Endothelial cell of umbilical vein (primary cell): ENCODE measurements at regions not wholly inside any gene's neighbourhood (a gene's known extent, or its start where the extent isn't known, plus 50 kb on each side); places are given as distances from the start of the nearest gene placed in this dataset.

ENCODE experiments used
- BruUV-seq: library from RNA; stranded (reverse); fragments of 400-500 nt; replicated peaks from 2 replicates; lab custom pipeline; 2021; lab: Mats Ljungman, UMichigan
- CTCF ChIA-PET: fragments of 300-600, 350-600 bp; sonication (Branson Sonifier 250); formaldehyde crosslinking; loops from one replicate; lab custom pipeline; 2021; ENCODE audit warnings: antibody characterized with exemption, inconsistent platforms; lab: Charles Lee
- POLR2A ChIA-PET: fragments of 300-600, 350-600 bp; sonication (Branson Sonifier 250); formaldehyde crosslinking; loops from one replicate; lab custom pipeline; 2021; ENCODE audit warnings: antibody characterized with exemption, inconsistent platforms; lab: Charles Lee
- DNase-seq: peaks from one replicate; pipeline ENCODE4 v3.0.0-alpha.2; 2011; ENCODE audit warnings: low read depth, low spot score
- FAIRE-seq: peaks from 2 replicates; lab custom pipeline; 2011; peaks lifted over from hg19 to GRCh38; lab: Jason Lieb, UNC
- H2AFZ ChIP-seq: 2 replicates; pipeline ENCODE4 v1.6.0; 2012; ENCODE audit warnings: low read depth, low read length, control low read depth, inconsistent platforms
- H3K27ac ChIP-seq: 2 replicates; pipeline ENCODE4 v1.5.1; 2011; ENCODE audit warnings: low read depth, mild to moderate bottlenecking, control low read depth, low read length, moderate library complexity; ENCODE audit not compliant: insufficient read depth
- H3K27me3 ChIP-seq, 2 experiments: 2 replicates each; pipeline versions ENCODE4 v1.6.0 to v1.6.1; 2011; ENCODE audit warnings: low read length in 2 of 2, mixed read lengths in 1 of 2; ENCODE audit not compliant: control insufficient read depth in 2 of 2, insufficient read depth in 2 of 2
- H3K36me3 ChIP-seq, 2 experiments: 2 replicates in 1 of 2; 3 replicates in 1 of 2; pipeline ENCODE4 v1.5.1; 2011; ENCODE audit warnings: low read length in 2 of 2, mild to moderate bottlenecking in 1 of 2, moderate library complexity in 1 of 2; ENCODE audit not compliant: control insufficient read depth in 2 of 2, insufficient read depth in 2 of 2; ENCODE audit errors: extremely low read depth in 1 of 2
- H3K4me1 ChIP-seq: 3 replicates; pipeline ENCODE4 v1.5.1; 2011; ENCODE audit warnings: mild to moderate bottlenecking, low read length; ENCODE audit not compliant: control insufficient read depth, insufficient read depth; ENCODE audit errors: extremely low read depth
- H3K4me2 ChIP-seq: 2 replicates; pipeline ENCODE4 v1.6.1; 2011; ENCODE audit warnings: low read length, control low read depth, mixed read lengths; ENCODE audit not compliant: insufficient read depth
- H3K4me3 ChIP-seq, 3 experiments: fragments of 200-600 bp in 1 of 3; sonication (generic), shearing (Covaris generic) in 1 of 3; replicated peaks in 1 of 3; 2 replicates each; pipeline ENCODE4 v1.5.1; 2011 to 2016; ENCODE audit warnings: control low read depth in 3 of 3, low read length in 3 of 3, mild to moderate bottlenecking in 2 of 3, inconsistent platforms in 1 of 3, low read depth in 1 of 3, moderate library complexity in 1 of 3; ENCODE audit not compliant: insufficient read depth in 1 of 3
- H3K79me2 ChIP-seq: 2 replicates; pipeline ENCODE4 v1.6.0; 2012; ENCODE audit warnings: low read length, inconsistent platforms; ENCODE audit not compliant: control insufficient read depth, insufficient read depth
- H3K9ac ChIP-seq: replicated peaks from 2 replicates; pipeline ENCODE3; 2011; ENCODE audit warnings: low read length, control low read depth; ENCODE audit not compliant: insufficient read depth; ENCODE audit errors: extremely low read depth
- H3K9me1 ChIP-seq: replicated peaks from 3 replicates; pipeline ENCODE4 v1.6.0; 2011; ENCODE audit warnings: mild to moderate bottlenecking, low read length; ENCODE audit not compliant: control insufficient read depth, insufficient read depth; ENCODE audit errors: extremely low read depth
- H3K9me3 ChIP-seq: replicated peaks from 2 replicates; pipeline ENCODE4 v1.5.1; 2012; ENCODE audit warnings: low read length, inconsistent platforms; ENCODE audit not compliant: control insufficient read depth, insufficient read depth
- H4K20me1 ChIP-seq: replicated peaks from 2 replicates; pipeline ENCODE3; 2011; ENCODE audit warnings: mild to moderate bottlenecking, low read length; ENCODE audit not compliant: control insufficient read depth, insufficient read depth; ENCODE audit errors: extremely low read depth
- CTCF ChIP-seq, 2 donors: IDR thresholded peaks; 1 replicate in 1 of 2; 2 replicates in 1 of 2; pipeline ENCODE4 v1.5.1; 2011; ENCODE audit warnings: low read length in 2 of 2, mild to moderate bottlenecking in 2 of 2, moderate library complexity in 2 of 2, control low read depth in 1 of 2, inconsistent platforms in 1 of 2, low read depth in 1 of 2; ENCODE audit not compliant: insufficient read depth in 1 of 2; ENCODE audit errors: extremely low read depth in 1 of 2
- EZH2 ChIP-seq: IDR thresholded peaks from 2 replicates; pipeline ENCODE4 v1.6.1; 2012; ENCODE audit warnings: borderline replicate concordance, low read depth, mild to moderate bottlenecking, moderate library complexity, low read length, inconsistent platforms; ENCODE audit not compliant: severe bottlenecking
- FOS ChIP-seq: IDR thresholded peaks from 2 replicates; pipeline ENCODE4 v1.6.1; 2011; ENCODE audit warnings: mild to moderate bottlenecking, low read length, moderate library complexity, borderline replicate concordance; ENCODE audit not compliant: insufficient read depth
- GATA2 ChIP-seq: IDR thresholded peaks from 2 replicates; pipeline ENCODE4 v1.7.0; 2011; ENCODE audit warnings: low read depth, mild to moderate bottlenecking, moderate library complexity, mixed read lengths, low read length; ENCODE audit not compliant: insufficient read length, insufficient read depth
- JUN ChIP-seq: IDR thresholded peaks from 2 replicates; pipeline ENCODE4 v1.6.1; 2011; ENCODE audit warnings: borderline replicate concordance, low read depth; ENCODE audit not compliant: insufficient read length, insufficient read depth
- MAX ChIP-seq: IDR thresholded peaks from 2 replicates; pipeline ENCODE4 v1.6.1; 2011; ENCODE audit not compliant: insufficient read depth, insufficient read length
- MYC ChIP-seq: IDR thresholded peaks from one replicate; pipeline ENCODE4 v1.6.1; 2011; ENCODE audit warnings: mild to moderate bottlenecking, low read depth, low read length
- POLR2A ChIP-seq: IDR thresholded peaks from 2 replicates; pipeline ENCODE4 v1.6.1; 2012; ENCODE audit warnings: low read depth, mild to moderate bottlenecking, control low read depth, low read length
- POLR2AphosphoS5 ChIP-seq: IDR thresholded peaks from 2 replicates; pipeline ENCODE4 v1.6.1; 2012; ENCODE audit warnings: low read depth, mild to moderate bottlenecking, control low read depth, low read length, moderate library complexity; ENCODE audit not compliant: insufficient read depth
- dilution Hi-C: fragments of 300-500 bp; cut with MboI; formaldehyde crosslinking; loops from one replicate; pipeline ENCODE4 v1.15.0; 2019; ENCODE audit warnings: low sequenced_read_pairs; ENCODE audit not compliant: extremely low pct_ligation_motif_present
- intact Hi-C: fragments of 100-400 bp; cut with micrococcal nuclease; formaldehyde crosslinking; loops from one replicate; pipeline ENCODE4 v1.10.0; 2022

GRCh38 chrY:13612916-13613315 lies 90.8 kb upstream of the TMSB4Y start:
- Histone ChIP-seq H3K36me3 (no peaks in the 10 kb centered on the region), H2AFZ (no peak overlapping the region), H3K9ac (no peak overlapping the region), H4K20me1 (no peaks in the 10 kb centered on the region), H3K9me1 (no peaks in the 10 kb centered on the region), H3K9me3 (no peaks in the 10 kb centered on the region), H3K79me2 (no peaks in the 10 kb centered on the region), H3K4me2 (no peak overlapping the region), H3K27me3 (no peaks in the 10 kb centered on the region), H3K4me1 (no peaks in the 10 kb centered on the region), H3K27ac (no peak overlapping the region), H3K4me3 (no peak overlapping the region)
- DNase-seq (no peak), FAIRE-seq (no peak)
- intact Hi-C loops: no loop called here
- POLR2A ChIA-PET: no interaction called here
- TF ChIP-seq CTCF (IDR thresholded peaks at IDR 0.05; ENCODE audit: extremely low read depth in 1 of 2, insufficient read depth in 1 of 2, low read depth in 1 of 2, low read length in 2 of 2) (no peak), EZH2 (no peak), MYC (no peak), POLR2A (no peak), GATA2 (no peak), JUN (no peak), FOS (no peak), MAX (no peak), POLR2AphosphoS5 (no peak)
- dilution Hi-C loops: no loop called here
- no TSS peak for BruUV-seq
- CTCF ChIA-PET: no interaction called here
